Tibial artery (tissue), 4 donors: ENCODE measurements at regions not wholly inside any gene's neighbourhood (a gene's known extent, or its start where the extent isn't known, plus 50 kb on each side); places are given as distances from the start of the nearest gene placed in this dataset.
"Not testable (repeated sequence)": the region's sequence is repeated elsewhere in the genome, so short reads cannot be mapped to it uniquely, and the experiment has no call there.

Experiments
- DNase-seq, 2 donors: peaks; one replicate each; pipeline ENCODE4 v3.0.0-alpha.2; 2019
- H3K27ac ChIP-seq, 2 donors: fragments of 200-600 bp; sonication (generic) in 1 of 2; 1 replicate in 1 of 2; 2 replicates in 1 of 2; pipeline ENCODE4 v1.5.1; 2018 to 2019; ENCODE audit warnings: mild to moderate bottlenecking in 1 of 2
- H3K27me3 ChIP-seq, 2 donors: fragments of 200-600 bp; sonication (generic) in 1 of 2; one replicate each; pipeline versions ENCODE4 v1.5.1 to v1.6.0; 2016 to 2019
- H3K36me3 ChIP-seq, 3 donors: fragments of 200-600 bp; sonication (generic) in 2 of 3; one replicate each; pipeline ENCODE4 v1.5.1; 2016 to 2019; ENCODE audit warnings: mild to moderate bottlenecking in 2 of 3
- H3K4me1 ChIP-seq, 4 donors: fragments of 200-600 bp; sonication (generic) in 2 of 4; 1 replicate in 3 of 4; 2 replicates in 1 of 4; pipeline ENCODE4 v1.5.1; 2016 to 2019
- H3K4me3 ChIP-seq, 2 donors: fragments of 200-600 bp; sonication (generic) in 1 of 2; 1 replicate in 1 of 2; 2 replicates in 1 of 2; pipeline ENCODE4 v1.5.1; 2018 to 2019; ENCODE audit warnings: mild to moderate bottlenecking in 2 of 2
- H3K9me3 ChIP-seq, 3 donors: fragments of 200-600 bp; sonication (generic) in 1 of 3; one replicate each; pipeline ENCODE4 v1.5.1; 2016 to 2019
- CTCF ChIP-seq, 2 experiments: fragments of 200-600 bp in 1 of 2; fragments of 450-650 bp in 1 of 2; IDR thresholded peaks; one replicate each; pipeline ENCODE4 v1.5.1; 2017 to 2019; ENCODE audit warnings: antibody characterized with exemption in 2 of 2, mild to moderate bottlenecking in 1 of 2, moderate library complexity in 1 of 2
- intact Hi-C: fragments of 100-400 bp; cut with DNase I; formaldehyde crosslinking; loops from one replicate; pipeline ENCODE4 v1.15.0; 2023; ENCODE audit warnings: low total_unique reads

- Histone ChIP-seq H3K36me3 (no peaks in the 10 kb centered on the region), H3K4me1 (no peaks in the 10 kb centered on the region), H3K27ac (no peak overlapping the region), H3K27me3 (no peaks in the 10 kb centered on the region), H3K4me3 (no peak overlapping the region), H3K9me3 (no peaks in the 10 kb centered on the region)
- intact Hi-C loops, result no loop called here
- DNase-seq, result no peak
- no peak for TF ChIP-seq CTCF (IDR thresholded peaks at IDR 0.05)
Observed at GRCh38 chr3:59502806-59503205, 453.0 kb upstream of the CFAP20DC start.

- no peaks in the 10 kb centered on the region for H3K9me3 ChIP-seq
Observed at GRCh38 chr3:59499954-59500353, 450.1 kb upstream of the CFAP20DC start.

GRCh38 chr3:59499000-59499399 lies 449.2 kb upstream of the CFAP20DC start:
- intact Hi-C loops, result no loop called here
- no peaks in the 10 kb centered on the region for H3K9me3 ChIP-seq

More at GRCh38 chr3:59499954-59500353, 450.1 kb upstream of the CFAP20DC start:
- no peak for TF ChIP-seq CTCF (IDR thresholded peaks at IDR 0.05)
- Histone ChIP-seq H3K36me3 (no peaks in the 10 kb centered on the region), H3K4me3 (no peak overlapping the region), H3K27me3 (no peaks in the 10 kb centered on the region), H3K27ac (no peak overlapping the region), H3K4me1 (no peaks in the 10 kb centered on the region)
- no peak for DNase-seq
- intact Hi-C loops, result no loop called here

GRCh38 chr3:59496250-59496649 lies 446.4 kb upstream of the CFAP20DC start:
- no peak for DNase-seq
- intact Hi-C loops, result no loop called here
- TF ChIP-seq CTCF (IDR thresholded peaks at IDR 0.05), result no peak
- no peak overlapping the region for H3K27ac ChIP-seq
- H3K36me3 ChIP-seq, result no peaks in the 10 kb centered on the region
- no peak overlapping the region for H3K4me3 ChIP-seq
- H3K27me3 ChIP-seq, result no peaks in the 10 kb centered on the region
- H3K4me1 ChIP-seq, result no peaks in the 10 kb centered on the region
- H3K9me3 ChIP-seq, result no peaks in the 10 kb centered on the region

More at GRCh38 chr3:59499000-59499399, 449.2 kb upstream of the CFAP20DC start:
- H3K4me3 ChIP-seq, result no peak overlapping the region
- TF ChIP-seq CTCF (IDR thresholded peaks at IDR 0.05), result no peak
- no peak for DNase-seq
- H3K27ac ChIP-seq, result no peak overlapping the region
- H3K36me3 ChIP-seq, result no peaks in the 10 kb centered on the region
- H3K27me3 ChIP-seq, result no peaks in the 10 kb centered on the region
- H3K4me1 ChIP-seq, result no peaks in the 10 kb centered on the region

- H3K27me3 ChIP-seq, H3K9me3 ChIP-seq, H3K27ac ChIP-seq, H3K4me3 ChIP-seq, H3K36me3 ChIP-seq, DNase-seq, H3K4me1 ChIP-seq, intact Hi-C loops: not testable (repeated sequence)
Observed at GRCh38 chr3:59494969-59495368, 445.1 kb upstream of the CFAP20DC start.

- Histone ChIP-seq H3K4me1 (no peaks in the 10 kb centered on the region), H3K9me3 (no peaks in the 10 kb centered on the region), H3K36me3 (no peaks in the 10 kb centered on the region), H3K27me3 (no peaks in the 10 kb centered on the region), H3K4me3 (no peak overlapping the region), H3K27ac (no peak overlapping the region)
- intact Hi-C loops, result no loop called here
- no peak for DNase-seq
- TF ChIP-seq CTCF (IDR thresholded peaks at IDR 0.05), result no peak
Observed at GRCh38 chr3:59486520-59486919, 436.7 kb upstream of the CFAP20DC start.
